Transverse colon (tissue), 4 donors: ENCODE measurements at regions not wholly inside any gene's neighbourhood (a gene's known extent, or its start where the extent isn't known, plus 50 kb on each side); places are given as distances from the start of the nearest gene placed in this dataset.

Experiments
- DNase-seq: peaks from one replicate; pipeline ENCODE4 v3.0.0-alpha.2; 2019
- H3K27ac ChIP-seq, 4 donors: fragments of 200-600 bp; sonication (generic); 2 replicates each; pipeline ENCODE4 v1.5.1; 2016 to 2018; ENCODE audit warnings: inconsistent platforms in 4 of 4
- H3K27me3 ChIP-seq: fragments of 200-600 bp; sonication (generic); 2 replicates; pipeline ENCODE4 v1.5.1; 2017; ENCODE audit warnings: inconsistent platforms
- H3K36me3 ChIP-seq, 4 donors: fragments of 200-600 bp; sonication (generic); 2 replicates each; pipeline ENCODE4 v1.5.1; 2017 to 2019; ENCODE audit warnings: inconsistent platforms in 4 of 4
- H3K4me1 ChIP-seq, 4 donors: fragments of 200-600 bp; sonication (generic); 2 replicates each; pipeline ENCODE4 v1.5.1; 2017 to 2020; ENCODE audit warnings: inconsistent platforms in 4 of 4
- H3K4me3 ChIP-seq, 4 donors: fragments of 200-600 bp; sonication (generic); 1 replicate in 1 of 4; 2 replicates in 3 of 4; pipeline versions ENCODE4 v1.5.1 to v1.6.1; 2017 to 2019; ENCODE audit warnings: inconsistent platforms in 4 of 4
- H3K9me3 ChIP-seq, 2 donors: fragments of 200-600 bp; sonication (generic); 2 replicates each; pipeline ENCODE4 v1.5.1; 2017 to 2019; ENCODE audit warnings: inconsistent platforms in 2 of 2
- CTCF ChIP-seq, 5 experiments: fragments of 200-600 bp in 3 of 5; fragments of 450-650 bp in 2 of 5; sonication (generic) in 3 of 5; IDR thresholded peaks; 1 replicate in 2 of 5; 2 replicates in 3 of 5; pipeline ENCODE4 v1.5.1; 2016 to 2017; ENCODE audit warnings: antibody characterized with exemption in 5 of 5, inconsistent platforms in 3 of 5, mild to moderate bottlenecking in 2 of 5, moderate library complexity in 1 of 5
- EP300 ChIP-seq: sonication (generic); formaldehyde crosslinking; IDR thresholded peaks from one replicate; pipeline ENCODE4 v1.6.1; 2017; ENCODE audit warnings: antibody characterized with exemption, low read depth
- POLR2A ChIP-seq: fragments of 450-650 bp; IDR thresholded peaks from one replicate; pipeline ENCODE4 v1.6.1; 2016; ENCODE audit warnings: antibody characterized with exemption, mild to moderate bottlenecking, moderate library complexity
- POLR2AphosphoS5 ChIP-seq, 3 donors: sonication (generic); formaldehyde crosslinking; IDR thresholded peaks; one replicate each; pipeline ENCODE4 v1.6.1; 2016; ENCODE audit warnings: antibody characterized with exemption in 3 of 3
- WGBS, 2 donors: methylation state at CpG; one replicate each; pipeline ENCODE4 v1.1.5; 2018; ENCODE audit warnings: low coverage in 1 of 2; 5-methylcytosine and 5-hydroxymethylcytosine counted together
- in situ Hi-C, 4 donors: fragments of 200-750 bp; cut with MboI; loops; one replicate each; pipeline versions ENCODE4 v1.15.0 to v1.15.1; 2017; ENCODE audit warnings: low sequenced_read_pairs in 3 of 4, low pct_ligation_motif_present in 1 of 4, low pct_unique_long_range_greater_than_20kb in 1 of 4
- intact Hi-C: fragments of 100-400 bp; cut with DNase I; formaldehyde crosslinking; loops from one replicate; pipeline ENCODE4 v1.15.1; 2023; ENCODE audit warnings: low total_unique reads

DNA sequence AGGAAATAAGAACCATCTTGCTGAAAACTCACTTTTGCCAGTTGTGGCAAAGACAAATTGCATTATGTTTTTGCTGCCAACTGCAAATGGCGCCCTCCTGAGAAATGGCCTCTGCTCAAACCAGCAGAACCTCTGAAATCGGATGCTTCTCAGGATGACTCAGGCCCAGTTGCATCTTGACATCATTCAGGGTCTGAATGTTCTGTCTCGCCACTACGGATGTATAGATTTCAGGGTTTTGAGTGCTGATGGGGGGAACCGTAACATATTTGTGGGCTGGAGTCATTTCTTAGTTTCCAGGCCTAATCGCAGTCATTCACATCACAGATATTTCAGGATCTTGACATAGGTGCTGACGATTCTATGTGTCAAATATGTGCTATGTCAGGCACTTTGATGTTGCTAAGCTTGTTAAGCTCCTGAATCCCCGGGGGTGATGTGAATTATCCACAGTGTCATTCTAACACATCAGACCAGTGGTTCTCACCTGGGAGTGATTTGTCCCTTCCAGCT lies 207.1 kb downstream of the NFATC2 start:
- Histone ChIP-seq H3K4me1 (no peaks in the 10 kb centered on the region), H3K4me3 (no peak overlapping the region), H3K9me3 (no peaks in the 10 kb centered on the region), H3K36me3 (no peaks in the 10 kb centered on the region), H3K27ac (no peak overlapping the region), H3K27me3 (no peaks in the 10 kb centered on the region)
- 33 to 66% methylated on average over 1 to 8 of the region's 8 CpGs for WGBS, 2 donors
- DNase-seq: no peak
- intact Hi-C loops: no loop called here
- TF ChIP-seq POLR2A: no peak
- in situ Hi-C loops: no loop called here

DNA sequence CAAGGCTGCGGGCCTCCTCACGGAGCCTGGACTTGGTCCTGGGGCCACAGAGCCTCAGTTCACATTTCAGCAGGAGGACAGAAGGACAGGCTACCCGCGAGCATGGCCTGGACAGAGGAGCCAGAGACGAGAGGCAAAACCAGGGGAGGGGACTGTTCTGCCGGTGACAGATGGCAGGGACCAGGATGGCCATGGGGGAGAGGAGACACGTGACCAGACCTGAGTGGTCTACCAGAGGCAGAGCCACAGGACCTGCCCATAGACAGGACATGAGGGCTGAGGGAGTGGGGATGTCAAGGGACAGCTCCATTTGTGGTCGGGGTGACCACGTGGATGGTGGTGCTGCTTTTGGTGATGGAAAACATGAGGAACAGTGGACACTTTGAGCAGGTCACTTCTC lies 207.9 kb downstream of the NFATC2 start:
- TF ChIP-seq CTCF (IDR thresholded peaks at IDR 0.05): no peak
- no peak for TF ChIP-seq POLR2AphosphoS5 (IDR thresholded peaks at IDR 0.05)
- no peak for DNase-seq
- Histone ChIP-seq H3K4me3 (no peak overlapping the region), H3K9me3 (no peaks in the 10 kb centered on the region), H3K27ac (no peak overlapping the region), H3K4me1 (no peaks in the 10 kb centered on the region), H3K27me3 (no peaks in the 10 kb centered on the region), H3K36me3 (no peaks in the 10 kb centered on the region)
- intact Hi-C loops: no loop called here
- in situ Hi-C loops: no loop called here
- WGBS, 2 donors: 87 to 93% methylated on average over 3 to 9 of the region's 9 CpGs

DNA sequence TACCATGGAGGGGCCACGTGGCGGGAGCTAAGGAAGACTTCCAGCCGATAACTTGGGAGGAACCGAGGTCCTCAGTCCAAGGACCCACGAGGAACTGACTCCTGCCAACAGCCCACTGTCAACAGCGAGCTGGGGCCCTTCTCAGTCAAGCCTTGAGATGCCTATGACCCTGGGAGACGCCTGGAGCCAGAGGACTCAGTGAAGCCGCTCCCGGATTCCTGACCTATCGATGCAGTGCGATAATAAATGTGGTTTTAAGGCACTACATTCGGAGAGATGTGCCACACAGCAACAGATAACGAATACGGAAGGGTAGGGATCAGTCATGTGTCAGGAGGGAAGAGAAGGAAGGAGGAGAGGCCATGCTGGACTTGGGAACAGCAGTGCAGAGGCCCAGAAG lies 208.5 kb downstream of the NFATC2 start:
- intact Hi-C loops: no loop called here
- no peak for DNase-seq
- Histone ChIP-seq H3K4me3 (no peak overlapping the region), H3K27ac (no peak overlapping the region), H3K27me3 (no peaks in the 10 kb centered on the region), H3K9me3 (no peaks in the 10 kb centered on the region), H3K4me1 (no peaks in the 10 kb centered on the region), H3K36me3 (no peaks in the 10 kb centered on the region)
- TF ChIP-seq POLR2A (no peak), POLR2AphosphoS5 (IDR thresholded peaks at IDR 0.05) (no peak), CTCF (IDR thresholded peaks at IDR 0.05) (no peak), EP300 (no peak)
- in situ Hi-C loops: no loop called here
- 92 to 100% methylated on average over 2 to 14 of the region's 14 CpGs for WGBS, 2 donors

DNA sequence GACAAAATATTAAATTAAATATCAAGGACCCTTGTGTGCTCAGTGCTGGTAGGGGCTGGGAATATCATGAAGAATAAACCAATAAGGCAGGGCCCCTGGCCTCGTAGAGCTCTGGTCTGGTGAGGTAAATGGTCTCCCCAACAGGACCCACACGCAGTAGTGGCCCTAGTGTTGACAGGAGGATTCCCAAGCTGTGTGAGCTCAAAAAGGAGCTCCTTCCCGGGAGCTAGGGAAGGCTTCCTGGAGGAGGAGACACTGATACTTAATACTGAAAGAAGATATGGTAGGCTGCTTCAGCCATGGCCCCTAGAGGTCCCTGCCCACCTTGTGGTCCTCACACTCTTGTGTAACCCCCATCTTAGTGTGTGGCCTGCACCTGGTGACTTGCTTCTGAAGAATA lies 209.1 kb downstream of the NFATC2 start:
- in situ Hi-C loops (no loop called here), intact Hi-C loops (no loop called here)
- no peaks in the 10 kb centered on the region for H3K9me3 ChIP-seq
- H3K36me3 ChIP-seq: no peaks in the 10 kb centered on the region
- no peak for DNase-seq
- 81% methylated on average over 3 of the region's 3 CpGs; no CpG with 5 or more reads in 1 of the 2 donors for WGBS, 2 donors
- H3K4me3 ChIP-seq: no peak overlapping the region
- no peaks in the 10 kb centered on the region for H3K4me1 ChIP-seq
- TF ChIP-seq EP300: no peak
- TF ChIP-seq CTCF (IDR thresholded peaks at IDR 0.05): no peak
- no peak for TF ChIP-seq POLR2AphosphoS5 (IDR thresholded peaks at IDR 0.05)
- TF ChIP-seq POLR2A: no peak
- H3K27ac ChIP-seq: no peak overlapping the region
- H3K27me3 ChIP-seq: no peaks in the 10 kb centered on the region

- WGBS, 2 donors: 86% methylated on average over 19 of the region's 19 CpGs; no CpG with 5 or more reads in 1 of the 2 donors
- Histone ChIP-seq H3K36me3 (no peaks in the 10 kb centered on the region), H3K27me3 (no peaks in the 10 kb centered on the region), H3K4me3 (no peak overlapping the region), H3K27ac (no peak overlapping the region), H3K4me1 (no peaks in the 10 kb centered on the region), H3K9me3 (no peaks in the 10 kb centered on the region)
- no peak for DNase-seq
- in situ Hi-C loops (no loop called here), intact Hi-C loops (no loop called here)
- no peak for TF ChIP-seq POLR2A
- no peak for TF ChIP-seq EP300
- TF ChIP-seq CTCF (IDR thresholded peaks at IDR 0.05): no peak
- TF ChIP-seq POLR2AphosphoS5 (IDR thresholded peaks at IDR 0.05): no peak
Observed at GRCh38 chr20:51331481-51331880, 211.0 kb downstream of the NFATC2 start.
